Neural progenitor cell (in vitro differentiated cells): ENCODE measurements at regions not wholly inside any gene's neighbourhood (a gene's known extent, or its start where the extent isn't known, plus 50 kb on each side); places are given as distances from the start of the nearest gene placed in this dataset.

Source experiments
- EZH2 ChIP-seq: fragments of 200-600 bp; sonication (generic); IDR thresholded peaks from 2 replicates; pipeline ENCODE4 v1.6.1; 2017; ENCODE audit warnings: antibody characterized with exemption, mild to moderate bottlenecking, moderate library complexity
- EZH2phosphoT487 ChIP-seq: fragments of 200-600 bp; sonication (generic); IDR thresholded peaks from 2 replicates; pipeline ENCODE4 v1.6.1; 2017; ENCODE audit warnings: antibody characterized with exemption
- TF ChIP-seq, protein P1 (sequence below): fragments of 200-600 bp; sonication (generic); IDR thresholded peaks from 2 replicates; pipeline ENCODE4 v1.5.1; 2017; ENCODE audit warnings: antibody characterized with exemption, mild to moderate bottlenecking

DNA sequence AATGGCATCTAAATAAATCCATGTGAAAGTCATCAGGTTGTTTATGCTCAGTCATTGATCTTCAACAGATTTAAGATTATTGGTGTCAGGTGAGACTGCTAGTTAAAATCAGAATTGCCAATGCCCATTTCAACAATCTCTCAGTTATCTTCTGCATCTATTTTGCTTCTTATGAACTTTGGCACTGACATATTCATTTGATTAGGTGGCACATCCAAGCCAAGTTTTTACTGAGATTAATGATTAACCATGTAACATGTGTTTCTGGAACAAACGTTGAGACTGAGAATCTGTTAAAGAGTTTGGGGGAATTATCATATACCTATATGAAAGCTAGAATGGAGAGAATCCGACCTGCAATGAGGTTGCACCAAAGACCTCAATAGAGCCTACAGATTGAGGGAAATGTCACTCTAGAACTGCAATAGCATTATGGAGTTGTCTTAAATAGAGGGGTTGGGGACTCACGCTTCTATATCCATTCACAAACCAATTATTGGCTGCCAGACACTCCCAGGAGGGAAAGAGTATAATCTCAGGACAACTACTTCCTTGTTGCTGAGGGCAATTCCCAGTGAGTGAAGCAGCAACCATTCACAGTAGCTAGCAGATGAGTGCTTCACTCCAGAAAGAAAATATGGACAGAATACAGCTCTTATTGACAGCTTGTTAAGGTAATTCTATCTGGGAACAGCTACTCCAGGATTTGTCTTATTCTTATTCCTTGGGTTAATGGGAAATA lies 891.3 kb downstream of the SQOR start:
- TF ChIP-seq EZH2 (no peak), EZH2phosphoT487 (no peak)
- TF ChIP-seq, protein P1, sequence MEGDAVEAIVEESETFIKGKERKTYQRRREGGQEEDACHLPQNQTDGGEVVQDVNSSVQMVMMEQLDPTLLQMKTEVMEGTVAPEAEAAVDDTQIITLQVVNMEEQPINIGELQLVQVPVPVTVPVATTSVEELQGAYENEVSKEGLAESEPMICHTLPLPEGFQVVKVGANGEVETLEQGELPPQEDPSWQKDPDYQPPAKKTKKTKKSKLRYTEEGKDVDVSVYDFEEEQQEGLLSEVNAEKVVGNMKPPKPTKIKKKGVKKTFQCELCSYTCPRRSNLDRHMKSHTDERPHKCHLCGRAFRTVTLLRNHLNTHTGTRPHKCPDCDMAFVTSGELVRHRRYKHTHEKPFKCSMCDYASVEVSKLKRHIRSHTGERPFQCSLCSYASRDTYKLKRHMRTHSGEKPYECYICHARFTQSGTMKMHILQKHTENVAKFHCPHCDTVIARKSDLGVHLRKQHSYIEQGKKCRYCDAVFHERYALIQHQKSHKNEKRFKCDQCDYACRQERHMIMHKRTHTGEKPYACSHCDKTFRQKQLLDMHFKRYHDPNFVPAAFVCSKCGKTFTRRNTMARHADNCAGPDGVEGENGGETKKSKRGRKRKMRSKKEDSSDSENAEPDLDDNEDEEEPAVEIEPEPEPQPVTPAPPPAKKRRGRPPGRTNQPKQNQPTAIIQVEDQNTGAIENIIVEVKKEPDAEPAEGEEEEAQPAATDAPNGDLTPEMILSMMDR: no peak
